Right lobe of liver (tissue), 6 donors: ENCODE measurements at regions not wholly inside any gene's neighbourhood (a gene's known extent, or its start where the extent isn't known, plus 50 kb on each side); places are given as distances from the start of the nearest gene placed in this dataset.

Experiments used
- ATAC-seq, 4 donors: fragments of 200-7000 bp; cut with Tn5 transposase; one replicate each; pipeline ENCODE4 v1.9.1; 2020; ENCODE audit warnings: mild to moderate bottlenecking in 4 of 4, moderate library complexity in 4 of 4
- DNase-seq, 3 donors: peaks; one replicate each; pipeline ENCODE4 v3.0.0-alpha.2; 2020
- H3K27ac ChIP-seq, 3 donors: fragments of 200-600 bp; one replicate each; pipeline ENCODE4 v1.8.0; 2022
- H3K27me3 ChIP-seq, 2 donors: fragments of 200-600 bp; one replicate each; pipeline ENCODE4 v1.8.0; 2022
- H3K36me3 ChIP-seq, 4 donors: fragments of 200-600 bp; sonication (generic) in 1 of 4; one replicate each; pipeline versions ENCODE4 v1.5.1 to v1.8.0; 2017 to 2022; ENCODE audit warnings: control low read depth in 1 of 4
- H3K4me1 ChIP-seq, 4 donors: fragments of 200-600 bp; sonication (generic) in 1 of 4; one replicate each; pipeline versions ENCODE4 v1.5.1 to v1.8.0; 2017 to 2022; ENCODE audit warnings: control low read depth in 1 of 4
- H3K4me3 ChIP-seq, 3 donors: fragments of 200-600 bp; one replicate each; pipeline ENCODE4 v1.8.0; 2022
- H3K9me3 ChIP-seq, 4 donors: fragments of 200-600 bp; sonication (generic) in 1 of 4; one replicate each; pipeline versions ENCODE4 v1.5.1 to v1.8.0; 2017 to 2022; ENCODE audit warnings: control low read depth in 1 of 4
- CTCF ChIP-seq, 4 donors: fragments of 200-600 bp in 3 of 4; fragments of 450-650 bp in 1 of 4; IDR thresholded peaks; one replicate each; pipeline versions ENCODE4 v1.5.1 to v1.8.0; 2016 to 2022; ENCODE audit warnings: antibody characterized with exemption in 4 of 4, mild to moderate bottlenecking in 2 of 4
- POLR2A ChIP-seq: fragments of 450-650 bp; IDR thresholded peaks from one replicate; pipeline ENCODE4 v1.6.1; 2017; ENCODE audit warnings: antibody characterized with exemption, mild to moderate bottlenecking
- WGBS: methylation state at CpG from one replicate; pipeline ENCODE4 v1.1.6; 2018; ENCODE audit warnings: low coverage, low lambda C conversion rate; ENCODE audit not compliant: insufficient coverage; ENCODE audit errors: missing lambda C conversion rate; 5-methylcytosine and 5-hydroxymethylcytosine counted together
- intact Hi-C, 2 donors: fragments of 100-400 bp; cut with DNase I; formaldehyde crosslinking; loops; one replicate each; pipeline versions ENCODE4 v1.11.2 to v1.14.1; 2022
- donor health status: DM: no; HTN: yes; CAD: no.
- donor health status: DM: no; HTN: no; CAD: no.
- donor health status: DM: no; HTN: no; CAD: no.
- donor health status: DM: no; HTN: yes; CAD: no.
- donor health status: DM: no; HTN: yes; CAD: no.

- no peak for ATAC-seq
- Histone ChIP-seq H3K4me1 (no peaks in the 10 kb centered on the region), H3K27ac (no peak overlapping the region), H3K27me3 (no peaks in the 10 kb centered on the region), H3K9me3 (no peaks in the 10 kb centered on the region), H3K36me3 (no peaks in the 10 kb centered on the region), H3K4me3 (no peak overlapping the region)
- DNase-seq, result no peak
- TF ChIP-seq POLR2A (no peak), CTCF (IDR thresholded peaks at IDR 0.05) (no peak)
- WGBS, result 45% methylated on average over 3 of the region's 3 CpGs
- intact Hi-C loops, result no loop called here
These were observed 75.0 kb upstream of the HECTD2 start for GRCh38 chr10:91335147-91335546.

- Histone ChIP-seq H3K36me3 (no peaks in the 10 kb centered on the region), H3K4me1 (no peaks in the 10 kb centered on the region), H3K4me3 (no peak overlapping the region), H3K27me3 (no peaks in the 10 kb centered on the region), H3K9me3 (no peaks in the 10 kb centered on the region), H3K27ac (no peak overlapping the region)
- ATAC-seq, result no peak
- intact Hi-C loops, result no loop called here
- WGBS, result 29% methylated on average over 1 of the region's 1 CpG
- no peak for DNase-seq
- no peak for TF ChIP-seq POLR2A
- TF ChIP-seq CTCF (IDR thresholded peaks at IDR 0.05), result no peak
These were observed 70.4 kb upstream of the HECTD2 start for GRCh38 chr10:91339729-91340128.

- no peak for TF ChIP-seq CTCF (IDR thresholded peaks at IDR 0.05)
- intact Hi-C loops, result no loop called here
- Histone ChIP-seq H3K27ac (no peak overlapping the region), H3K9me3 (no peaks in the 10 kb centered on the region), H3K4me3 (no peak overlapping the region), H3K27me3 (no peaks in the 10 kb centered on the region), H3K36me3 (no peaks in the 10 kb centered on the region), H3K4me1 (no peaks in the 10 kb centered on the region)
- ATAC-seq (peak in 2 of 4 donors; percentile 23 to 51), DNase-seq (no peak)
- 78% methylated on average over 8 of the region's 8 CpGs for WGBS
These were observed 69.4 kb upstream of the HECTD2 start for GRCh38 chr10:91340613-91341362.

- Histone ChIP-seq H3K4me3 (no peak overlapping the region), H3K4me1 (no peaks in the 10 kb centered on the region), H3K27ac (no peak overlapping the region), H3K9me3 (no peaks in the 10 kb centered on the region), H3K27me3 (no peaks in the 10 kb centered on the region), H3K36me3 (no peaks in the 10 kb centered on the region)
- TF ChIP-seq POLR2A (no peak), CTCF (IDR thresholded peaks at IDR 0.05) (no peak)
- ATAC-seq (no peak), DNase-seq (no peak)
- intact Hi-C loops, result no loop called here
These were observed 68.5 kb upstream of the HECTD2 start for GRCh38 chr10:91341686-91342085.

GRCh38 chr10:91343010-91343409, 67.1 kb upstream of the HECTD2 start:
- Histone ChIP-seq H3K27ac (no peak overlapping the region), H3K27me3 (no peaks in the 10 kb centered on the region), H3K36me3 (no peaks in the 10 kb centered on the region), H3K4me1 (no peaks in the 10 kb centered on the region), H3K9me3 (no peaks in the 10 kb centered on the region), H3K4me3 (no peak overlapping the region)
- ATAC-seq, result no peak
- TF ChIP-seq POLR2A (no peak), CTCF (IDR thresholded peaks at IDR 0.05) (no peak)
- intact Hi-C loops, result no loop called here
- DNase-seq, result no peak
- WGBS, result 30% methylated on average over 1 of the region's 1 CpG
